HepG2 (cell line): ENCODE measurements at regions not wholly inside any gene's neighbourhood (a gene's known extent, or its start where the extent isn't known, plus 50 kb on each side); places are given as distances from the start of the nearest gene placed in this dataset.

ENCODE experiments used
- ATAC-seq: fragments of 200-7000 bp; cut with Tn5 transposase; 3 replicates; pipeline ENCODE4 v1.9.1; 2020; ENCODE audit warnings: mild to moderate bottlenecking, moderate library complexity
- BruUV-seq: library from RNA; stranded (reverse); fragments of 400-500 nt; replicated peaks from 2 replicates; lab custom pipeline; 2021; lab: Mats Ljungman, UMichigan
- CTCF ChIA-PET: fragments of 300-600 bp; formaldehyde crosslinking; extraction: SDS; loops from one replicate; lab custom pipeline; 2021; ENCODE audit warnings: low total read pairs, inconsistent platforms, low intra/inter-chr PET ratio; lab: Yijun Ruan, JAX
- POLR2A ChIA-PET: fragments of 350-600 bp; sonication (Branson Sonifier 250); formaldehyde crosslinking; loops from one replicate; lab custom pipeline; 2020; ENCODE audit warnings: antibody characterized with exemption, inconsistent platforms; lab: Yijun Ruan, JAX
- DNase-seq: peaks from one replicate; pipeline ENCODE4 v3.0.0-alpha.2; 2015; ENCODE audit warnings: low spot score
- FAIRE-seq: peaks from 3 replicates; lab custom pipeline; 2011; peaks lifted over from hg19 to GRCh38; lab: Jason Lieb, UNC
- H2AFZ ChIP-seq: one replicate; pipeline ENCODE4 v1.6.1; 2011; ENCODE audit warnings: low read length, inconsistent platforms
- H3K27ac ChIP-seq: fragments of 300-600 bp; 3 replicates; pipeline ENCODE4 v1.8.0; 2011; ENCODE audit warnings: mixed run types, mild to moderate bottlenecking, mixed read lengths, low read length, inconsistent platforms; ENCODE audit not compliant: insufficient read depth; ENCODE audit errors: extremely low read length
- H3K27me3 ChIP-seq, 2 experiments: fragments of 200-600 bp in 1 of 2; 2 replicates in 1 of 2; 3 replicates in 1 of 2; pipeline versions ENCODE4 v1.6.0 to v1.8.0; 2011; ENCODE audit warnings: low read length in 2 of 2, mild to moderate bottlenecking in 2 of 2, moderate library complexity in 2 of 2, inconsistent platforms in 1 of 2; ENCODE audit not compliant: insufficient read depth in 2 of 2, control insufficient read depth in 1 of 2
- H3K36me3 ChIP-seq, 2 experiments: fragments of 200-600 bp in 1 of 2; replicated peaks in 1 of 2; 2 replicates in 1 of 2; 3 replicates in 1 of 2; pipeline versions ENCODE4 v1.5.1 to v1.8.0; 2011; ENCODE audit warnings: low read length in 2 of 2, inconsistent platforms in 1 of 2; ENCODE audit not compliant: insufficient read depth in 2 of 2, control insufficient read depth in 1 of 2
- H3K4me1 ChIP-seq: 2 replicates; pipeline ENCODE4 v1.5.1; 2012; ENCODE audit warnings: low read length, inconsistent platforms; ENCODE audit not compliant: insufficient read depth
- H3K4me2 ChIP-seq: 2 replicates; pipeline ENCODE4 v1.6.0; 2011; ENCODE audit warnings: low read depth, low read length, inconsistent platforms
- H3K4me3 ChIP-seq, 3 experiments: fragments of 200-600 bp in 1 of 3; sonication (generic), shearing (Covaris generic) in 1 of 3; replicated peaks in 1 of 3; 2 replicates each; pipeline ENCODE4 v1.5.1; 2011 to 2016; ENCODE audit warnings: low read length in 3 of 3, inconsistent platforms in 2 of 3, low read depth in 2 of 3, mild to moderate bottlenecking in 2 of 3, control low read depth in 1 of 3, mixed read lengths in 1 of 3; ENCODE audit not compliant: insufficient read depth in 1 of 3
- H3K79me2 ChIP-seq: one replicate; pipeline ENCODE4 v1.6.1; 2011; ENCODE audit warnings: low read length, inconsistent platforms; ENCODE audit not compliant: insufficient read depth
- H3K9ac ChIP-seq: 2 replicates; pipeline ENCODE4 v1.6.0; 2011; ENCODE audit warnings: mild to moderate bottlenecking, low read depth, low read length, inconsistent platforms; ENCODE audit not compliant: insufficient read depth
- H3K9me3 ChIP-seq: 2 replicates; pipeline ENCODE4 v1.5.1; 2012; ENCODE audit warnings: mild to moderate bottlenecking, low read length
- H4K20me1 ChIP-seq: 2 replicates; pipeline ENCODE4 v1.6.0; 2011; ENCODE audit warnings: inconsistent platforms, mild to moderate bottlenecking, low read length, moderate library complexity; ENCODE audit not compliant: insufficient read depth
- ATF7 ChIP-seq, 2 experiments: fragments of 450-650 bp in 1 of 2; sonication (generic) in 1 of 2; formaldehyde crosslinking in 1 of 2; IDR thresholded peaks; 2 replicates each; pipeline versions ENCODE4 v1.4.0 to v1.6.1; 2016 to 2020; ENCODE audit warnings: antibody characterized with exemption in 1 of 2, mild to moderate bottlenecking in 1 of 2, missing genetic modification reagents in 1 of 2
- ELF1 ChIP-seq: sonication (generic); formaldehyde crosslinking; IDR thresholded peaks from 2 replicates; pipeline ENCODE4 v1.4.0; 2020; ENCODE audit warnings: missing genetic modification reagents
- IRF1 ChIP-seq: sonication (generic); formaldehyde crosslinking; IDR thresholded peaks from 2 replicates; pipeline ENCODE4 v1.4.0; 2020; ENCODE audit warnings: low read depth, mild to moderate bottlenecking, missing genetic modification reagents
- KDM1A ChIP-seq: IDR thresholded peaks from 2 replicates; pipeline ENCODE4 v1.6.1; 2016; ENCODE audit warnings: missing compliant biosample characterization
- MEF2D ChIP-seq: sonication (generic); formaldehyde crosslinking; IDR thresholded peaks from 2 replicates; pipeline ENCODE4 v1.5.1; 2020; ENCODE audit warnings: mild to moderate bottlenecking, missing genetic modification reagents
- POLR2G ChIP-seq: fragments of 200-400 bp; formaldehyde crosslinking; IDR thresholded peaks from 2 replicates; pipeline ENCODE4 v1.6.1; 2018; ENCODE audit warnings: mild to moderate bottlenecking, low read depth, low read length, moderate library complexity
- RBM39 ChIP-seq: fragments of 200-400 bp; formaldehyde crosslinking; IDR thresholded peaks from one replicate; pipeline ENCODE4 v1.6.1; 2018; ENCODE audit warnings: antibody characterized with exemption, mild to moderate bottlenecking, low read depth, low read length; ENCODE audit not compliant: poor library complexity, severe bottlenecking
- ZNF121 ChIP-seq: sonication (generic); formaldehyde crosslinking; IDR thresholded peaks from 2 replicates; pipeline ENCODE4 v1.5.0; 2020; ENCODE audit warnings: mild to moderate bottlenecking, missing genetic modification reagents
- WGBS: methylation state at CpG from one replicate; pipeline ENCODE4 v1.1.6; 2017; ENCODE audit warnings: low lambda C conversion rate; 5-methylcytosine and 5-hydroxymethylcytosine counted together
- in situ Hi-C: cut with HindIII; loops from 2 replicates; pipeline ENCODE4 v1.10.0; 2017; ENCODE audit warnings: low pct_unique_long_range_greater_than_20kb; ENCODE audit not compliant: extremely low pct_ligation_motif_present
- intact Hi-C: fragments of 100-400 bp; cut with micrococcal nuclease; formaldehyde crosslinking; loops from one replicate; pipeline ENCODE4 v1.10.0; 2022; ENCODE audit not compliant: unreplicated experiment
- TF ChIP-seq, protein P1 (sequence below): sonication (generic); formaldehyde crosslinking; IDR thresholded peaks from 2 replicates; pipeline ENCODE4 v1.5.0; 2020; ENCODE audit warnings: mild to moderate bottlenecking, missing genetic modification reagents
- TF ChIP-seq, protein P2 (sequence below): sonication (generic); formaldehyde crosslinking; IDR thresholded peaks from 2 replicates; pipeline ENCODE4 v1.4.0; 2020; ENCODE audit warnings: missing genetic modification reagents
- TF ChIP-seq, protein P3 (sequence below): sonication (generic); formaldehyde crosslinking; IDR thresholded peaks from 2 replicates; pipeline ENCODE4 v1.5.0; 2020; ENCODE audit warnings: mild to moderate bottlenecking, missing genetic modification reagents

DNA sequence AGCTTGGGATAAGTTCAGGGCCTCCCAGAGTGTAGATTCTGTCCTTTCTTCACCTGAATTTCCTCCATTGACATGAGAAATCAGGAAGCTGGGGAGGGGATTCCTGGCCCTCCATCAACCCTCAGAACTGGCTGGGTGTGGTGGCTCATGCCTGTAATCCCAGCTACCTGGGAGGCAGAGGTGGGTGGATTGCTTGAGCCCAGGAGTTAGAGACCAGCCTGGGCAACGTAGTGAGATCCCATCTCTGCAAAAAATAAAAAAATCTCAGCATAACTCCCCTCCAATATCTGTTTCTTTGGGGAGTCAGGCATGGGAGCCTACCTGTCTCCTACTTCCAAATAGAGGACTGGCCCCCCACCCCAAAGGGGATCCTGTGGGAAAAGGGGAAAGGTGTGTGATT is 59.8 kb upstream of the TBX3 start:
- Histone ChIP-seq H4K20me1 (no peaks in the 10 kb centered on the region), H3K9me3 (no peaks in the 10 kb centered on the region), H3K4me1 (peaks cover 53% of the 10 kb centered on the region), H3K4me2 (no peak overlapping the region), H3K27me3 (no peaks in the 10 kb centered on the region), H2AFZ (no peak overlapping the region)
- in situ Hi-C loops = no loop called here
- no TSS peak for BruUV-seq
- ChIA-PET CTCF (no interaction called here), POLR2A (no interaction called here)
- ATAC-seq = no peak
- TF ChIP-seq ZNF121 (CRISPR knock-in tag) = peak; percentile 86
- TF ChIP-seq ELF1 (CRISPR knock-in tag) = no peak
- TF ChIP-seq, all 625 proteins: peak for 1
- WGBS = 88% methylated on average over 1 of the region's 1 CpG
- FAIRE-seq (no peak), DNase-seq (no peak)
- Histone ChIP-seq H3K9ac (no peak overlapping the region), H3K79me2 (no peaks in the 10 kb centered on the region), H3K36me3 (no peaks in the 10 kb centered on the region), H3K4me3 (no peak overlapping the region), H3K27ac (no peak overlapping the region)
- intact Hi-C loops = loop anchor here (10.0 kb wide), 1 partner anchor 51 kb away; no protein-coding TSS in a partner anchor

- Histone ChIP-seq H3K4me2 (no peak overlapping the region), H3K9ac (no peak overlapping the region), H3K4me3 (no peak overlapping the region), H3K9me3 (no peaks in the 10 kb centered on the region), H4K20me1 (no peaks in the 10 kb centered on the region), H2AFZ (no peak overlapping the region), H3K79me2 (no peaks in the 10 kb centered on the region), H3K27ac (no peak overlapping the region), H3K4me1 (peaks cover 58% of the 10 kb centered on the region), H3K27me3 (no peaks in the 10 kb centered on the region), H3K36me3 (no peaks in the 10 kb centered on the region)
- TF ChIP-seq, protein P1, sequence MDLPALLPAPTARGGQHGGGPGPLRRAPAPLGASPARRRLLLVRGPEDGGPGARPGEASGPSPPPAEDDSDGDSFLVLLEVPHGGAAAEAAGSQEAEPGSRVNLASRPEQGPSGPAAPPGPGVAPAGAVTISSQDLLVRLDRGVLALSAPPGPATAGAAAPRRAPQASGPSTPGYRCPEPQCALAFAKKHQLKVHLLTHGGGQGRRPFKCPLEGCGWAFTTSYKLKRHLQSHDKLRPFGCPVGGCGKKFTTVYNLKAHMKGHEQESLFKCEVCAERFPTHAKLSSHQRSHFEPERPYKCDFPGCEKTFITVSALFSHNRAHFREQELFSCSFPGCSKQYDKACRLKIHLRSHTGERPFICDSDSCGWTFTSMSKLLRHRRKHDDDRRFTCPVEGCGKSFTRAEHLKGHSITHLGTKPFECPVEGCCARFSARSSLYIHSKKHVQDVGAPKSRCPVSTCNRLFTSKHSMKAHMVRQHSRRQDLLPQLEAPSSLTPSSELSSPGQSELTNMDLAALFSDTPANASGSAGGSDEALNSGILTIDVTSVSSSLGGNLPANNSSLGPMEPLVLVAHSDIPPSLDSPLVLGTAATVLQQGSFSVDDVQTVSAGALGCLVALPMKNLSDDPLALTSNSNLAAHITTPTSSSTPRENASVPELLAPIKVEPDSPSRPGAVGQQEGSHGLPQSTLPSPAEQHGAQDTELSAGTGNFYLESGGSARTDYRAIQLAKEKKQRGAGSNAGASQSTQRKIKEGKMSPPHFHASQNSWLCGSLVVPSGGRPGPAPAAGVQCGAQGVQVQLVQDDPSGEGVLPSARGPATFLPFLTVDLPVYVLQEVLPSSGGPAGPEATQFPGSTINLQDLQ (CRISPR knock-in tag) = no peak
- TF ChIP-seq, protein P2, sequence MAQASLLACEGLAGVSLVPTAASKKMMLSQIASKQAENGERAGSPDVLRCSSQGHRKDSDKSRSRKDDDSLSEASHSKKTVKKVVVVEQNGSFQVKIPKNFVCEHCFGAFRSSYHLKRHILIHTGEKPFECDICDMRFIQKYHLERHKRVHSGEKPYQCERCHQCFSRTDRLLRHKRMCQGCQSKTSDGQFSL (CRISPR knock-in tag) = no peak
- TF ChIP-seq POLR2G = no peak
- no peak for TF ChIP-seq KDM1A (CRISPR knock-in tag)
- no peak for TF ChIP-seq MEF2D (CRISPR knock-in tag)
- no peak for TF ChIP-seq RBM39
- no peak for TF ChIP-seq IRF1
- TF ChIP-seq ATF7 (IDR thresholded peaks at IDR 0.05) = no peak
- TF ChIP-seq ATF7 (CRISPR knock-in tag; IDR thresholded peaks at IDR 0.05) = no peak
- TF ChIP-seq, protein P3, sequence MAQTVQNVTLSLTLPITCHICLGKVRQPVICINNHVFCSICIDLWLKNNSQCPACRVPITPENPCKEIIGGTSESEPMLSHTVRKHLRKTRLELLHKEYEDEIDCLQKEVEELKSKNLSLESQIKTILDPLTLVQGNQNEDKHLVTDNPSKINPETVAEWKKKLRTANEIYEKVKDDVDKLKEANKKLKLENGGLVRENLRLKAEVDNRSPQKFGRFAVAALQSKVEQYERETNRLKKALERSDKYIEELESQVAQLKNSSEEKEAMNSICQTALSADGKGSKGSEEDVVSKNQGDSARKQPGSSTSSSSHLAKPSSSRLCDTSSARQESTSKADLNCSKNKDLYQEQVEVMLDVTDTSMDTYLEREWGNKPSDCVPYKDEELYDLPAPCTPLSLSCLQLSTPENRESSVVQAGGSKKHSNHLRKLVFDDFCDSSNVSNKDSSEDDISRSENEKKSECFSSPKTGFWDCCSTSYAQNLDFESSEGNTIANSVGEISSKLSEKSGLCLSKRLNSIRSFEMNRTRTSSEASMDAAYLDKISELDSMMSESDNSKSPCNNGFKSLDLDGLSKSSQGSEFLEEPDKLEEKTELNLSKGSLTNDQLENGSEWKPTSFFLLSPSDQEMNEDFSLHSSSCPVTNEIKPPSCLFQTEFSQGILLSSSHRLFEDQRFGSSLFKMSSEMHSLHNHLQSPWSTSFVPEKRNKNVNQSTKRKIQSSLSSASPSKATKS = no peak
- BruUV-seq = no TSS peak
- 46% methylated on average over 3 of the region's 4 CpGs for WGBS
- intact Hi-C loops = loop anchor here (10.0 kb wide), 1 partner anchor 52 kb away; no protein-coding TSS in a partner anchor
- ChIA-PET POLR2A (no interaction called here), CTCF (no interaction called here)
- DNase-seq = no peak
- in situ Hi-C loops = no loop called here
- FAIRE-seq = no peak
- ATAC-seq = no peak
Measured at GRCh38 chr12:114743289-114743688, 59.3 kb upstream of the TBX3 start.
